Ureter (tissue), 1 donor: ENCODE measurements at regions not wholly inside any gene's neighbourhood (a gene's known extent, or its start where the extent isn't known, plus 50 kb on each side); places are given as distances from the start of the nearest gene placed in this dataset.

Source experiments
- DNase-seq: peaks from one replicate; pipeline ENCODE4 v3.0.0-alpha.2; 2020; ENCODE audit warnings: low spot score
- donor health status: DM: yes; HTN: yes; CAD: no.

DNA sequence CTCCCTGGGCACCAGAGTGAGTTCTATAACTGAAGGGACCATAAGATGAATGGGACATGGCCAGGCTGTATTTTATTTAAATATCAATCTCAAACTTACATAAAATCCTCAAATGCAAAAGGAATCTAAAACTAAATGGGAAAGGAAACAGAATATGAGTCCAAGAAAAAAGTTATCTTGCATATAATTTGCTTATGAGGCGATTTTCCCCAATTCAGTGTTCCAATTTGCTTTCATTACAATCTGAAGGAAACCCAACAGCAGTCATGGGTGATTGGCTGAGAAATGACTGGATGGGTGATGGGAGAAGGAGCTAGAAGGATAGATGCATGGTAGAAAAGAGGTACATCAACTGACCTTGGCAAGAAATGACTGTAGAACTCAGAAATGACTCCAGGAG is 511.3 kb upstream of the TENM3 start:
- DNase-seq: no peak

DNA sequence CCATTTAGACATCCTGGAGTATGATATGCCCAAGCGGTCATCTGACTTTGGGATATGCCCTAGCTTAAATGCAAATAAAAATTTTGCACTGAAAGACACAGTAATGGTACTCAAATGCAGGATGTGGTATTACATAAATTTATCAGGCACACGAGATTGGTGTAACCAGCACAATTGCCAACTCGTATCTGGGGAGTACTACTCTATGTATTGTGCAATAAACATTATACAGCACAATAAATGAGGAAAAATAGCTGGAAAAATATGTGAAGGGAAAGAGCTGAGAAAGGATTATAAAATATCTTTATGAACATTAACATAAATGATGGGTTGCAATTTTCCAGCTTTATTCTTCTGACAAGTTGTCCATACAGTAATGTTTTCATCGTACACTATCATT is 505.5 kb upstream of the TENM3 start:
- DNase-seq: no peak

GRCh38 chr4:181739031-181739430 is 504.2 kb upstream of the TENM3 start:
- no peak for DNase-seq

GRCh38 chr4:181741513-181741912 is 501.7 kb upstream of the TENM3 start:
- DNase-seq: no peak

- DNase-seq: no peak
Observed at GRCh38 chr4:181745933-181746625, 497.1 kb upstream of the TENM3 start.

- no peak for DNase-seq
Observed at GRCh38 chr4:181748581-181748980, 494.6 kb upstream of the TENM3 start.

- DNase-seq: no peak
Observed at GRCh38 chr4:181752516-181752915, 490.7 kb upstream of the TENM3 start.

DNA sequence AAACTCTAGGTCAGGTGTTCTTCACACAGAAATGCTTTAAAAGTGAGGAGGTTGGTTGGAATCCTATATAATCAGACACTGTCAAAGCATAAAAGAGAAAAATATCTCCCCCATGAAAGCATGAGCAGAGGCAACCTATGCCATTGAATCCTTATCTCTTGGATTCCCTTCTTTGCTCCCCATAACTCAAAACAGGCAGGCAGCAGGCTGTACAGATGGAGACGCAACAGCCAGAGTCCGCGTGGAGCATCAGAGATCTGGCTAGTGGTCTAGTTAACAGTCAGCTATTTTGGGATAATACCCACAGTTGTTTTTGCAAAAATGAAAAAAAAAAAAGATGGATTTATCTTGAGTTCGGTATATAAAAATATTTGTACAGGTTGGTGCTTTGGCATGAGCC is 490.0 kb upstream of the TENM3 start:
- DNase-seq: no peak

DNA sequence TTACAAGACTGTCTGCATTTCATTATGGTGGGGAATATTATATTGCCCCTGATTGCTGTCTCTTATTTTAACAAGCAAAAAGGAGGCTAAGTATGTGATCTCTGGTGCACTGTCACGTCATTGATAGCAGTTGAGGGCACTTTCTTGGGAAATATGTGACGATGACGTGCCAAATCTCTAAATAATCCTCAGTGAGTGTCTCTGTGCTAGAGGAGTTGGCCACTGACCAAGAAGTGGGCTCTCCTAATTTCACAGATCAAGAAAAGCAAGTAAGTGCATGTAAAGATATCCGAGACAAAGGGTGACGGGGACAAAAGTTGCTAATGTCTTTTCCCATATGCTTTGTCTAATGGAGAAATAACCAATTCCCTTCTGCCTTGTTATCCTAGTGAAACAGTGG is 487.4 kb upstream of the TENM3 start:
- no peak for DNase-seq

DNA sequence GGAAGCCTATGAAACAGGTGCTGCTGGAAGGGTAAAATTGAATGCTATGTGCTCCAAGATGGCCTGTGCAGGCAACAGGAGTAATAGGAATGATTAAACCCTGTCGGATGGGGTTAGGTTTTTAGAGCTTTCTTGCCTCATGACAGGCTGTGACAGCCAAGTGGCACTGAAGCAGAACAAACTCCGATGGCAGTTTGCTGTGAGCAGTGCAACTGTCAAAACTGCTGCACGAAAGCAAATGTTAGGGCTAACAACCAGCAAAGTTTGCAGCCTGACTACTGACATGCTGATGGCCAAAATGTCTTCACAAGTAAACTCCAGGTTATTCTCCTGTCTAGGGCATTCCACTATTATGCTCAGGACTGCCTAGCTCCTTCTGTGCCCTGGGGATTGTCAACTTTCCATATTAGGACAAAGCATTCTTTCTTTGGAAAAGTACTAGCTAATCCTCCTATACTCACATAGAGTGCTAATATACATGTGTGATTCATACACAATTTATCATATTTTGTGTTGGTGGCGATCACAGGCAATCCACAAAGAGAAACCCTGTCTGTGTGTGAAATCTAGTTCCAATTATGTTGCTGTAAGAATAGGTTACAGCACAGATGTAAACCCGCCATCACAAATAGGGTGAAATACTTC is 486.6 kb upstream of the TENM3 start:
- DNase-seq: no peak

GRCh38 chr4:181757098-181757497 is 486.1 kb upstream of the TENM3 start:
- no peak for DNase-seq

DNA sequence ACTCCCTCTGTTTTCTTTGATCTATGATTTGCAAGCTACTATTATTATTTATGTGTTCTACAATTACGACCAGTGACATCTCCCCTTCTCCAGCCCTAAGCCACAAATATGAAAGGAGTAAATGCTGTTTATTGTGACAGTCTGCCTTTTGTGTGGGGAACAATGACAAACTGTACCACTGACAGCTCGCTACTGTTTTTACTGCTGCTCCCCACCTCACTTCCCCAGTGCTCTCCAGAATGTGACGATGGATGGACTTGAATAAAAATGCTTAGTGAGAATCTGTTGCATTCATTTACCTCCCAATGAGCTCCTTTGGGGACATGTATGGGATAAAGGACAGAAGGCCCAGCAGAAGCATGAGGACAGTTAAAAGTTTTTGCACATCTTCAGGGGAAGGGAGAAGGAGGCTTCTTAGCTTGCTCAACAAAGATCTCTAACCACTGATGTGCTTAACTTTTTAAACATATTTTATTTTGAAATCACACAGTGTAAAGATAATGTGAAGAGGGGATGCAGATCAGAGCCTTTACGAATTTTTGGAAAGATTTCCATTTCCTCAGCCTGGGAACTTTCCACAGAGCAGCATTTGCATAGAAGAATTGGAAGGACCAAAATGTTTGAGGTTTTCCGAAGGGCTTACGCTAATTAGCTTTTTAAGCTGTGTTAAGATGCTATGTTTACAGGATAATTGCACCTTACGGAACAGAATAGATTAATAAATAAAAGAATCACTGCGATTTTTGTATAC is 485.1 kb upstream of the TENM3 start:
- DNase-seq: no peak

DNA sequence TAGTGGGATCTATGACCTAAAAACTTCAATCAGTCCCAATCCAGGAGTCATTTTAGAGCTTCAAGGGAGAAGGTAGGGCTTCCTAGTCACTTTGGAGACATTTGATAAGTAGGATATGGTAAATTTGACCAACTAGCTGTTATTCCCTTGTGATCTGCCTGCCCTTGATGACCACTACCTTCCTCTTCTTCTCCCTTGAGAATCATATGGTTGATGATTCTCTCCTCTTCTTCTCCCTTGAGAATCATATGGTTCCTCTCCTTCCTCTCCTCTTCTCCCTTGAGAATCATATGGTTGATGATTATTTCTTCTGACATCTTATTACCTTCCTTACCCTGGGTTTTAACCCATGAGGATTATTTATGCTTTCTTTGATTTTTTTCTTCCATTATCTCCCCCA is 482.6 kb upstream of the TENM3 start:
- DNase-seq: no peak

DNA sequence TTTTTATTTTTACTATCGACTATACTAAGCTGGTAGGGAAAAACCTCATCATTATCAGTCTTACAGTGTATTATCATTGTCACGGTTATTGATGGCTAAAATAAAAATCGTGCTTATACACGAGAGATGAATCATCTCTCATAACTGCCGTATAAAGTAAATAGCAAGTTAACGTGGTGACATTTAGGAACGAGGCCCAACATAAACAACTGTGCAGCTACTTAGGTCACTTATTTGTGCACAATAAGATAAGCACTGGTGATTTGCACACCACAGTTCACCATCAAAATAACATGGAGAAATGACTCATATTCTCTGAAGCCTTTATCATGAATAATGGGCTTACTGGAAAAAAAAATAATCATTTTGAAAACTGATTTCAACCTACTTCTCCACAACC is 482.0 kb upstream of the TENM3 start:
- DNase-seq: no peak

DNA sequence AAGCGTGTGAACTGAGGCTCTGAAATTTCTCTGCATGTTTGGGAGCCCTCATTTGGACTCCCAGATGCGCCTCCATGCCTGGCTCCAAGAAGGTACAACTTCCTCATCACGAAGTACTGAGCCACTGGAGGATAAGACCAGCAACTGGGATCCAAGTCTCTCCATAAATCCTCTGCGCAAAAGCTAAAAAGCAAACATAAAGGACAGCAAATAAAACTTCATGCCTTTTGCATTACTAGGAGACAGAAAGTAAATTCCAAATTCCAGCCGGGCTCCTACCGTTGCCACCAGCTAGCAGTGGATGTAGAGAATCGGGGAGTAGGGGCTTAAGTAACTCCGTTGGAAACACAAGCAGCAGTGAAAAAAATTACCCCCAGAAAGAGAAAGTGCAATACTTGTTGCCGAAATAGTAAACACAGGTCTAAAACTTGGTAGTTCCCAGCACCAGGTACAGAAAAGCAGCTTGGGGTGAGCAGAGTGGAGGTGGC is 477.1 kb upstream of the TENM3 start:
- no peak for DNase-seq

GRCh38 chr4:181770971-181771370 is 472.2 kb upstream of the TENM3 start:
- DNase-seq: no peak

DNA sequence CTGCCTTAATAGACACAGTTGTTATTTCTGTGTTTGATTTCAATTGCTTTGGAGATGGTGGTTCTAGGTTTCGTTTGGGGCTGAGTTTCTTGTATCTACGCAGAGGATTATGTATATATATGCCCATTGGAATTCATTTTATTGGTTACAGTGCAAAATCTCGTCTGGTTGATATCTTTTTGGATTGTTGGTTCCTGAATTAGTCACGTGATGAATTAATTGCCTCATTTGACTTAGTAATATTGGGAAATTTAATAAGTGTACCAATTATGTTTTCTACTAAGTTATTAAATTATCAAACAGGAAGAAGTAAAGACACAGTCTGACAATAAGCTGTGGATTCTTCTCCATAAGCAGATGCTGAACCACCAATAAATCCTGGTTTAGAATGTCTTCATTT is 467.9 kb upstream of the TENM3 start:
- no peak for DNase-seq

DNA sequence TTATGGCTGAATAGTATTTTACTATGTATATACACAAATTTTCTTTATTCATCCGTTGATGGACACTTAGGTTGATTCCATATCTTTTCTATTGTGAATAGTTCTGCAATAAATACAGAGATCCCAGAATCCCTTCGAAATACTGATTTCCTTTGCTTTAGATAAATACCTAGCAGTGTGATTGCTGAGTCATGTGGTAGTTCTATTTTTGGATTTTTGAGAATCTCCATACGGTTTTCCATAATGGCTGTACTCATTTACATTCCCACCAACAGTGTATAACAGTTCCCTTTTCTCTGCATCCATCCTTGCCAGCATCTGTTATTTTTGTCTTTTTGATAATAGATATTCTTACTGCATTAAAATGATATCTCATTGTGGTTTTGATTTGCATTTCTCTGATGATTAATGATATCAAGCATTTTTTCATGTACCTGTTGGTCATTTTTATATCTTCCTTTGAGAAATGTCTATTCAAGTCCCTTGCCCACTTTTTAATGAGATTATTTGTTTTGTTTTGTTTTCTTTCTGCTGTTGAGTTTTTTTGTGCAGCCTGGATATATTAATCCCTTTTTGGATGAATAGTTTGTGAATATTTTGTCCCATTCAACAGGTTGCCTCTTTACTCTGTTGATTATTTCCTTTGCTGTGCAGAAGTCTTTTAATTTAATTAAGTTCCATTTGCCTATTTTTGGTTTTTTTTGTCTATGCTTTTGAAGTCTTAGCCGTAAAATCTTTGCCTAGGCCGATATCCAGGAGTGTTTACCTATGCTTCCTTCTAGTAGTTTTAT is 466.7 kb upstream of the TENM3 start:
- DNase-seq: no peak

DNA sequence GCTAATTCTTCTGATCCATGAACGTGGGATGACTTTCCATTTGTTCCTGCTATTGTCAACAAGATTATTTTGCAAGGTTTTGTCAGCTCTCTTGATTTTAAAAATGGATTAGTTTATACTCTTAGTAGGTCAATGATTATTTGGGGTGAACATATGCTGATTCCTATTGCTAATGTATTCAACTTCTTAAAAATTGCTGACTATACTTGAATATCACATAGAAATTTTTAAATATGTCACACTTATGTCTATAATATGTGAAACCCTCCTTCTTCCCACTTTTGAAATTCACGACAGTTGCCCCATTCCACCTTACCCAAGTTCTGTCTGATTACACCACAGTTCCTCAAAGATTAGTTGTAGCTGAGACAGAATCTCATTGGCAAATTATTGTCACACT is 465.7 kb upstream of the TENM3 start:
- no peak for DNase-seq

- no peak for DNase-seq
Observed at GRCh38 chr4:181784881-181785280, 458.3 kb upstream of the TENM3 start.

- DNase-seq: no peak
Observed at GRCh38 chr4:181792641-181793040, 450.6 kb upstream of the TENM3 start.

DNA sequence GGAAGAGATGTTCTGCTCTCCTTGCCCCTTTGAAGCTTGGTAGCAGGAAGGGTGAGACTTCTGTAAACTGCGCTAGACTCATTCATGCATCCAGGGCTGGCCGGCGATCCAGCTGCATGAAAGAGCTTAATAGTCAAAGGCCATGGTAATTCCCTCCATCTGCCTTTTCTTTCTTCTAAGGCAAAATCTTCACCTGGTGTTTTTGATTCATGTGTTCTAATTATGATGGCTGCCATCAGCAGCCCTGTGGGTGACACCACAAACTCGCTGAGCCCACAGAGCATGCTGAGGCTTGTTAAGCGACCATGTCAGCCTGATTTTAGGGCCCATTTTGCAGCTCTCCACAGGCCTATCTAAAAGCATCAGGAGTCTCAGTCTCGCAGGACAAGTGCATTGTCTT is 450.1 kb upstream of the TENM3 start:
- DNase-seq: no peak
